ENCODE measurements at regions not wholly inside any gene's neighbourhood (a gene's known extent, or its start where the extent isn't known, plus 50 kb on each side); places are given as distances from the start of the nearest gene placed in this dataset.

DNA sequence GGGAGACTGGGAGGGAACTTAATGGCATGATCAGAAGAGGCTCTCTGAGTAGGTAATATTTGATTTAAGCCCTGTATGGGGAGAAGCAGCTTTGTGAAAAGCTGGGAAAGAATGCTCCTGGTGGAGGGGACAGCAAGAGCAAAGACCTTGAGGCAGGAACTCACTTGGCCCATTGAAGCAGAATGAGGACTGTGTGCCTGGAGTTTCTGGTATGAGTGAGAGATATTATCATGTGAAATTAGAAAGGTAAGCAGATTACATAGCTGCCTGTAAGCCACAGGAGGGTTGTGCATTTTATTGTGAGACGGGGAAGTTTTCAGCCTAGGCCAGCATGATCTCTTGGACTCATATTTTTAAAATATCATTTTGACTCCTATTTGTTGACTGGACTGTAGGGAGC is 502.1 kb downstream of the DHX35 start (continued):
- TF ChIP-seq, protein P1, sequence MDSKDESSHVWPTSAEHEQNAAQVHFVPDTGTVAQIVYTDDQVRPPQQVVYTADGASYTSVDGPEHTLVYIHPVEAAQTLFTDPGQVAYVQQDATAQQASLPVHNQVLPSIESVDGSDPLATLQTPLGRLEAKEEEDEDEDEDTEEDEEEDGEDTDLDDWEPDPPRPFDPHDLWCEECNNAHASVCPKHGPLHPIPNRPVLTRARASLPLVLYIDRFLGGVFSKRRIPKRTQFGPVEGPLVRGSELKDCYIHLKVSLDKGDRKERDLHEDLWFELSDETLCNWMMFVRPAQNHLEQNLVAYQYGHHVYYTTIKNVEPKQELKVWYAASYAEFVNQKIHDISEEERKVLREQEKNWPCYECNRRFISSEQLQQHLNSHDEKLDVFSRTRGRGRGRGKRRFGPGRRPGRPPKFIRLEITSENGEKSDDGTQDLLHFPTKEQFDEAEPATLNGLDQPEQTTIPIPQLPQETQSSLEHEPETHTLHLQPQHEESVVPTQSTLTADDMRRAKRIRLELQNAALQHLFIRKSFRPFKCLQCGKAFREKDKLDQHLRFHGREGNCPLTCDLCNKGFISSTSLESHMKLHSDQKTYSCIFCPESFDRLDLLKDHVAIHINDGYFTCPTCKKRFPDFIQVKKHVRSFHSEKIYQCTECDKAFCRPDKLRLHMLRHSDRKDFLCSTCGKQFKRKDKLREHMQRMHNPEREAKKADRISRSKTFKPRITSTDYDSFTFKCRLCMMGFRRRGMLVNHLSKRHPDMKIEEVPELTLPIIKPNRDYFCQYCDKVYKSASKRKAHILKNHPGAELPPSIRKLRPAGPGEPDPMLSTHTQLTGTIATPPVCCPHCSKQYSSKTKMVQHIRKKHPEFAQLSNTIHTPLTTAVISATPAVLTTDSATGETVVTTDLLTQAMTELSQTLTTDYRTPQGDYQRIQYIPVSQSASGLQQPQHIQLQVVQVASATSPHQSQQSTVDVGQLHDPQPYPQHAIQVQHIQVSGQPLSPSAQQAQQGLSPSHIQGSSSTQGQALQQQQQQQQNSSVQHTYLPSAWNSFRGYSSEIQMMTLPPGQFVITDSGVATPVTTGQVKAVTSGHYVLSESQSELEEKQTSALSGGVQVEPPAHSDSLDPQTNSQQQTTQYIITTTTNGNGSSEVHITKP (tag by site-specific recombination; IDR thresholded peaks at IDR 0.05) = no peak

DNA sequence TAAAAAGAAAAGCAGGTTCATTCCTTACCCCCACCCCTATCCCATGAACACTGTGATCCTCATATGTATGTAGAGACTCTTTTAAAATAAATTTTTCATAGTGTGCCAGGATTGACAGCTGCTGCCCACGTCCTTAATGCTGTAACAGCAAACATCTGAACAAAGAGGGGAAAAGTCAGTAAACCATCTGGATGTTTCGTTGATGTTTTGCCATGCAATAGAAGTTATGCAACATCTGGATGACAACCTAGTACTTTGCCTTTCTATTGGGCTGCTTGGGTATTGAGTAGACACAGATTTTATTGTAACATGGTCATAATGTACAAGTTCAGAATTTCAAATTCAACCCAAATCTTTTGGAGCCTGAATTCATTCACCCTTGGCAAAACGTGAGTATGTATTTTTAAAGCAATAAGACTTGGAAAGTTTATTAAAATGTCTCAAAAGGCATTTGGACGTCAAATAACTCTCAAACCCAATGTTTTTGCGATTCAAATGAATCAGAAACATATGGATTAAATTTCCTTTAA is 500.3 kb downstream of the DHX35 start:
- Histone ChIP-seq H3K4me3 (ENCODE audit: low read depth, low read length) (no peak overlapping the region), H3K4me1 (ENCODE audit: control insufficient read depth, insufficient read depth, low read length) (no peaks in the 10 kb centered on the region), H3K27ac (ENCODE audit: extremely low read depth, low read depth, low read length) (no peak overlapping the region), H3K36me3 (ENCODE audit: control insufficient read depth in 2 of 2, insufficient read depth in 1 of 2, low read length in 2 of 2) (no peaks in the 10 kb centered on the region), H3K9me3 (ENCODE audit: control insufficient read depth, insufficient read depth, low read depth, low read length) (no peaks in the 10 kb centered on the region)
- POLR2A ChIA-PET = no interaction called here
- TF ChIP-seq ZNF768 (tag by site-specific recombination; IDR thresholded peaks at IDR 0.05) (no peak), ZFHX2 (tag by site-specific recombination; conservative IDR thresholded peaks at IDR 0.05) (no peak), ZNF561 (tag by site-specific recombination; IDR thresholded peaks at IDR 0.05; ENCODE audit: borderline replicate concordance) (no peak), ZNF785 (tag by site-specific recombination; IDR thresholded peaks at IDR 0.05) (no peak), ZNF248 (tag by site-specific recombination; IDR thresholded peaks at IDR 0.05) (no peak), ZNF510 (tag by site-specific recombination; IDR thresholded peaks at IDR 0.05; ENCODE audit: insufficient replicate concordance) (no peak)
- TF ChIP-seq, protein P2, sequence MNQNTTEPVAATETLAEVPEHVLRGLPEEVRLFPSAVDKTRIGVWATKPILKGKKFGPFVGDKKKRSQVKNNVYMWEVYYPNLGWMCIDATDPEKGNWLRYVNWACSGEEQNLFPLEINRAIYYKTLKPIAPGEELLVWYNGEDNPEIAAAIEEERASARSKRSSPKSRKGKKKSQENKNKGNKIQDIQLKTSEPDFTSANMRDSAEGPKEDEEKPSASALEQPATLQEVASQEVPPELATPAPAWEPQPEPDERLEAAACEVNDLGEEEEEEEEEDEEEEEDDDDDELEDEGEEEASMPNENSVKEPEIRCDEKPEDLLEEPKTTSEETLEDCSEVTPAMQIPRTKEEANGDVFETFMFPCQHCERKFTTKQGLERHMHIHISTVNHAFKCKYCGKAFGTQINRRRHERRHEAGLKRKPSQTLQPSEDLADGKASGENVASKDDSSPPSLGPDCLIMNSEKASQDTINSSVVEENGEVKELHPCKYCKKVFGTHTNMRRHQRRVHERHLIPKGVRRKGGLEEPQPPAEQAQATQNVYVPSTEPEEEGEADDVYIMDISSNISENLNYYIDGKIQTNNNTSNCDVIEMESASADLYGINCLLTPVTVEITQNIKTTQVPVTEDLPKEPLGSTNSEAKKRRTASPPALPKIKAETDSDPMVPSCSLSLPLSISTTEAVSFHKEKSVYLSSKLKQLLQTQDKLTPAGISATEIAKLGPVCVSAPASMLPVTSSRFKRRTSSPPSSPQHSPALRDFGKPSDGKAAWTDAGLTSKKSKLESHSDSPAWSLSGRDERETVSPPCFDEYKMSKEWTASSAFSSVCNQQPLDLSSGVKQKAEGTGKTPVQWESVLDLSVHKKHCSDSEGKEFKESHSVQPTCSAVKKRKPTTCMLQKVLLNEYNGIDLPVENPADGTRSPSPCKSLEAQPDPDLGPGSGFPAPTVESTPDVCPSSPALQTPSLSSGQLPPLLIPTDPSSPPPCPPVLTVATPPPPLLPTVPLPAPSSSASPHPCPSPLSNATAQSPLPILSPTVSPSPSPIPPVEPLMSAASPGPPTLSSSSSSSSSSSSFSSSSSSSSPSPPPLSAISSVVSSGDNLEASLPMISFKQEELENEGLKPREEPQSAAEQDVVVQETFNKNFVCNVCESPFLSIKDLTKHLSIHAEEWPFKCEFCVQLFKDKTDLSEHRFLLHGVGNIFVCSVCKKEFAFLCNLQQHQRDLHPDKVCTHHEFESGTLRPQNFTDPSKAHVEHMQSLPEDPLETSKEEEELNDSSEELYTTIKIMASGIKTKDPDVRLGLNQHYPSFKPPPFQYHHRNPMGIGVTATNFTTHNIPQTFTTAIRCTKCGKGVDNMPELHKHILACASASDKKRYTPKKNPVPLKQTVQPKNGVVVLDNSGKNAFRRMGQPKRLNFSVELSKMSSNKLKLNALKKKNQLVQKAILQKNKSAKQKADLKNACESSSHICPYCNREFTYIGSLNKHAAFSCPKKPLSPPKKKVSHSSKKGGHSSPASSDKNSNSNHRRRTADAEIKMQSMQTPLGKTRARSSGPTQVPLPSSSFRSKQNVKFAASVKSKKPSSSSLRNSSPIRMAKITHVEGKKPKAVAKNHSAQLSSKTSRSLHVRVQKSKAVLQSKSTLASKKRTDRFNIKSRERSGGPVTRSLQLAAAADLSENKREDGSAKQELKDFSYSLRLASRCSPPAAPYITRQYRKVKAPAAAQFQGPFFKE (tag by site-specific recombination; IDR thresholded peaks at IDR 0.05; ENCODE audit: borderline replicate concordance) = no peak
- CTCF ChIA-PET = no interaction called here

DNA sequence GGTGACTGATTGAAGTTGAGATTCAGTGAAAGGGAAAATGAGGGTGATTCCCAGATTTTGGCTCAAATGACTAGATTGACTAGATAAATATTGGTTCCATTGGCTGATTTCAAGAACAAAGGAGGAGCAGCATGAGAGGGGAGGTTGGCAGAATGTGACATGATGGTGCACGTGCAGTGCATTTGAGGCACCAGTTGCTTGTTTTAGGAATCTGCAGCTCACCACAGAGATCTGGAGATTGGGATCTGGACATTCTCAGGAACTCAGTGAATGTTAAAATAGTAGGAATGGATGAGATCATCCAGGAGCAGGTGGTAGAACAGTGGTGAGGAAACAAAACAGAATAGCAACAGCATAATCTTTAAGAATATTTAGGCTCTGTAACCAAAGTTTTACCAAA is 496.3 kb downstream of the DHX35 start:
- H3K36me3 ChIP-seq (ENCODE audit: control insufficient read depth in 2 of 2, insufficient read depth in 1 of 2, low read length in 2 of 2) = no peaks in the 10 kb centered on the region
- no peaks in the 10 kb centered on the region for H3K4me1 ChIP-seq (ENCODE audit: control insufficient read depth, insufficient read depth, low read length)
- CTCF ChIA-PET = no interaction called here
- H3K27ac ChIP-seq (ENCODE audit: extremely low read depth, low read depth, low read length) = no peak overlapping the region
- POLR2A ChIA-PET = no interaction called here
- TF ChIP-seq SP7 (tag by site-specific recombination; IDR thresholded peaks at IDR 0.05) = no peak
- TF ChIP-seq ZSCAN30 (tag by site-specific recombination; IDR thresholded peaks at IDR 0.05) = no peak
- TF ChIP-seq, protein P3, sequence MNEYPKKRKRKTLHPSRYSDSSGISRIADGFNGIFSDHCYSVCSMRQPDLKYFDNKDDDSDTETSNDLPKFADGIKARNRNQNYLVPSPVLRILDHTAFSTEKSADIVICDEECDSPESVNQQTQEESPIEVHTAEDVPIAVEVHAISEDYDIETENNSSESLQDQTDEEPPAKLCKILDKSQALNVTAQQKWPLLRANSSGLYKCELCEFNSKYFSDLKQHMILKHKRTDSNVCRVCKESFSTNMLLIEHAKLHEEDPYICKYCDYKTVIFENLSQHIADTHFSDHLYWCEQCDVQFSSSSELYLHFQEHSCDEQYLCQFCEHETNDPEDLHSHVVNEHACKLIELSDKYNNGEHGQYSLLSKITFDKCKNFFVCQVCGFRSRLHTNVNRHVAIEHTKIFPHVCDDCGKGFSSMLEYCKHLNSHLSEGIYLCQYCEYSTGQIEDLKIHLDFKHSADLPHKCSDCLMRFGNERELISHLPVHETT (tag by site-specific recombination; IDR thresholded peaks at IDR 0.05) = no peak
- TF ChIP-seq ZNF214 (tag by site-specific recombination; IDR thresholded peaks at IDR 0.05; ENCODE audit: borderline replicate concordance) = no peak
- TF ChIP-seq ZNF211 (tag by site-specific recombination; IDR thresholded peaks at IDR 0.05; ENCODE audit: low read depth) = no peak
- no peak for TF ChIP-seq ZNF19 (tag by site-specific recombination; IDR thresholded peaks at IDR 0.05; ENCODE audit: low read depth)
- TF ChIP-seq, protein P4, sequence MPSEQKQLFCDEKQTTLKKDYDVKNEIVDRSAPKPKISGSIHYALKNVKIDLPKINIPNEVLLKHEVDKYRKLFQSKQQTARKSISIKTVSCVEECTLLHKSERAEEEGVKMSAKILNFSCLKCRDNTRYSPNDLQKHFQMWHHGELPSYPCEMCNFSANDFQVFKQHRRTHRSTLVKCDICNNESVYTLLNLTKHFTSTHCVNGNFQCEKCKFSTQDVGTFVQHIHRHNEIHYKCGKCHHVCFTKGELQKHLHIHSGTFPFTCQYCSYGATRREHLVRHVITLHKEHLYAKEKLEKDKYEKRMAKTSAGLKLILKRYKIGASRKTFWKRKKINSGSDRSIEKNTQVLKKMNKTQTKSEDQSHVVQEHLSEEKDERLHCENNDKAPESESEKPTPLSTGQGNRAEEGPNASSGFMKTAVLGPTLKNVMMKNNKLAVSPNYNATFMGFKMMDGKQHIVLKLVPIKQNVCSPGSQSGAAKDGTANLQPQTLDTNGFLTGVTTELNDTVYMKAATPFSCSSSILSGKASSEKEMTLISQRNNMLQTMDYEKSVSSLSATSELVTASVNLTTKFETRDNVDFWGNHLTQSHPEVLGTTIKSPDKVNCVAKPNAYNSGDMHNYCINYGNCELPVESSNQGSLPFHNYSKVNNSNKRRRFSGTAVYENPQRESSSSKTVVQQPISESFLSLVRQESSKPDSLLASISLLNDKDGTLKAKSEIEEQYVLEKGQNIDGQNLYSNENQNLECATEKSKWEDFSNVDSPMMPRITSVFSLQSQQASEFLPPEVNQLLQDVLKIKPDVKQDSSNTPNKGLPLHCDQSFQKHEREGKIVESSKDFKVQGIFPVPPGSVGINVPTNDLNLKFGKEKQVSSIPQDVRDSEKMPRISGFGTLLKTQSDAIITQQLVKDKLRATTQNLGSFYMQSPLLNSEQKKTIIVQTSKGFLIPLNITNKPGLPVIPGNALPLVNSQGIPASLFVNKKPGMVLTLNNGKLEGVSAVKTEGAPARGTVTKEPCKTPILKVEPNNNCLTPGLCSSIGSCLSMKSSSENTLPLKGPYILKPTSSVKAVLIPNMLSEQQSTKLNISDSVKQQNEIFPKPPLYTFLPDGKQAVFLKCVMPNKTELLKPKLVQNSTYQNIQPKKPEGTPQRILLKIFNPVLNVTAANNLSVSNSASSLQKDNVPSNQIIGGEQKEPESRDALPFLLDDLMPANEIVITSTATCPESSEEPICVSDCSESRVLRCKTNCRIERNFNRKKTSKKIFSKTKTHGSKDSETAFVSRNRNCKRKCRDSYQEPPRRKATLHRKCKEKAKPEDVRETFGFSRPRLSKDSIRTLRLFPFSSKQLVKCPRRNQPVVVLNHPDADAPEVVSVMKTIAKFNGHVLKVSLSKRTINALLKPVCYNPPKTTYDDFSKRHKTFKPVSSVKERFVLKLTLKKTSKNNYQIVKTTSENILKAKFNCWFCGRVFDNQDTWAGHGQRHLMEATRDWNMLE (tag by site-specific recombination; conservative IDR thresholded peaks at IDR 0.05; ENCODE audit: low read depth) = no peak
- TF ChIP-seq YY1 (tag by site-specific recombination; IDR thresholded peaks at IDR 0.05) = no peak
- TF ChIP-seq ZNF223 (tag by site-specific recombination; IDR thresholded peaks at IDR 0.05) = no peak
- TF ChIP-seq ZBTB20 (tag by site-specific recombination; IDR thresholded peaks at IDR 0.05) = no peak
- no peaks in the 10 kb centered on the region for H3K9me3 ChIP-seq (ENCODE audit: control insufficient read depth, insufficient read depth, low read depth, low read length)
- H3K4me3 ChIP-seq (ENCODE audit: low read depth, low read length) = no peak overlapping the region

Data from HEK293 (cell line).